ENCODE measurements at regions not wholly inside any gene's neighbourhood (a gene's known extent, or its start where the extent isn't known, plus 50 kb on each side); places are given as distances from the start of the nearest gene placed in this dataset.

DNA sequence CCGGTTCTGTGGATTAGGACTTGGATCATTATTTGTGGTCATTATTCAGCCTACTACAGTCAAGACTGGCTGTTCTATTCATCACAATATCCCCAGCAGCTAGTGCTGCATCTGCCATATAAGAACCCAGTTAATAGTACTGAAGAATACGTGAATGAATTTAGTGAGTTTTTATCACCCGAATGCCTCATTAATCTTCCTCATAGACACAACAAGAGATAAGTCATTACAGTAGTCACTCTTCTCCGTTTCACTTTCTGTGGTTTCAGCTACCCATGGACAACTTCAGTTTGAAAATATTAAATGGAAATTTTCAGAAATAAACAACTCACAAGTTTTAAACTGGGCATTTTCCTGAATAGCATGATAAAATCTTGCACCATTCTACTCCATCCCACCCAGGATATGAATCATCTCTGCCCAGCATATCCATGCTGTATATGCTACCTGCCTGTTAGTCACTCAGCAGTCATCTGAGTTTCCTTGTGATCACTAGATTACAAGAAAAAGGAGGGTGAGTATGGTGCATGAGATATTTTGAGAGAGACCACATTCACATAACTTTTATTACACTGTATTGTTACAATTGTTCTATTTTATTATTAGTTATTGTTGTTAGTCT, 363.7 kb upstream of the CHAC2 start:
- TF ChIP-seq, protein P1, sequence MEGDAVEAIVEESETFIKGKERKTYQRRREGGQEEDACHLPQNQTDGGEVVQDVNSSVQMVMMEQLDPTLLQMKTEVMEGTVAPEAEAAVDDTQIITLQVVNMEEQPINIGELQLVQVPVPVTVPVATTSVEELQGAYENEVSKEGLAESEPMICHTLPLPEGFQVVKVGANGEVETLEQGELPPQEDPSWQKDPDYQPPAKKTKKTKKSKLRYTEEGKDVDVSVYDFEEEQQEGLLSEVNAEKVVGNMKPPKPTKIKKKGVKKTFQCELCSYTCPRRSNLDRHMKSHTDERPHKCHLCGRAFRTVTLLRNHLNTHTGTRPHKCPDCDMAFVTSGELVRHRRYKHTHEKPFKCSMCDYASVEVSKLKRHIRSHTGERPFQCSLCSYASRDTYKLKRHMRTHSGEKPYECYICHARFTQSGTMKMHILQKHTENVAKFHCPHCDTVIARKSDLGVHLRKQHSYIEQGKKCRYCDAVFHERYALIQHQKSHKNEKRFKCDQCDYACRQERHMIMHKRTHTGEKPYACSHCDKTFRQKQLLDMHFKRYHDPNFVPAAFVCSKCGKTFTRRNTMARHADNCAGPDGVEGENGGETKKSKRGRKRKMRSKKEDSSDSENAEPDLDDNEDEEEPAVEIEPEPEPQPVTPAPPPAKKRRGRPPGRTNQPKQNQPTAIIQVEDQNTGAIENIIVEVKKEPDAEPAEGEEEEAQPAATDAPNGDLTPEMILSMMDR (IDR thresholded peaks at IDR 0.05): no peak
- TF ChIP-seq POLR2A (IDR thresholded peaks at IDR 0.05): no peak
- no peak for TF ChIP-seq EP300 (IDR thresholded peaks at IDR 0.05)
- TF ChIP-seq POLR2AphosphoS5 (IDR thresholded peaks at IDR 0.05): no peak

All from sigmoid colon (tissue), 4 donors.